ENCODE measurements at regions not wholly inside any gene's neighbourhood (a gene's known extent, or its start where the extent isn't known, plus 50 kb on each side); places are given as distances from the start of the nearest gene placed in this dataset.

- H3K4me2 ChIP-seq: no peak overlapping the region
- no peak overlapping the region for H3K4me3 ChIP-seq
- ATAC-seq: no peak
These were observed 727.6 kb upstream of the SEMA3D start for GRCh38 chr7:85914437-85914836.

GRCh38 chr7:85908051-85908450 lies 721.2 kb upstream of the SEMA3D start:
- Histone ChIP-seq H3K4me3 (no peak overlapping the region), H3K4me1 (no peaks in the 10 kb centered on the region), H3K9me3 (0 out of 3 replicates have a peak, but pooled peaks cover 3% of the 10 kb centered on the region), H3K4me2 (no peak overlapping the region), H3K27ac (no peak overlapping the region)
- WGBS (ENCODE audit: missing lambda C conversion rate): 8% methylated on average over 1 of the region's 1 CpG
- CTCF ChIA-PET: no interaction called here
- POLR2A ChIA-PET: no interaction called here
- ATAC-seq: no peak
- no peak for TF ChIP-seq TFCP2L1 (CRISPR knock-in tag; IDR thresholded peaks at IDR 0.05)
- TF ChIP-seq NPAS2 (CRISPR knock-in tag; IDR thresholded peaks at IDR 0.05; ENCODE audit: borderline replicate concordance): no peak
- TF ChIP-seq RARB (CRISPR knock-in tag; IDR thresholded peaks at IDR 0.05): no peak
- TF ChIP-seq FOSL2 (IDR thresholded peaks at IDR 0.05): no peak
- TF ChIP-seq FOSL2 (CRISPR knock-in tag; IDR thresholded peaks at IDR 0.05): no peak
- no peak for TF ChIP-seq CBX8 (IDR thresholded peaks at IDR 0.05)
- no peak for TF ChIP-seq CBX2 (IDR thresholded peaks at IDR 0.05; ENCODE audit: borderline replicate concordance, low read depth)
- no peak for TF ChIP-seq NFE2L2 (conservative IDR thresholded peaks at IDR 0.05; ENCODE audit: low read length)
- no peak for TF ChIP-seq NR3C1 (IDR thresholded peaks at IDR 0.05)
- no peak for TF ChIP-seq FOXS1 (CRISPR knock-in tag; IDR thresholded peaks at IDR 0.05)
- no peak for TF ChIP-seq USF2 (IDR thresholded peaks at IDR 0.05)
- no peak for TF ChIP-seq MYC (IDR thresholded peaks at IDR 0.05; ENCODE audit: borderline replicate concordance, low read length)
- no peak for TF ChIP-seq EHF (CRISPR knock-in tag; IDR thresholded peaks at IDR 0.05)
- TF ChIP-seq EP300 (IDR thresholded peaks at IDR 0.05): no peak
- no peak for TF ChIP-seq RCOR1 (IDR thresholded peaks at IDR 0.05; ENCODE audit: low read depth, low read length)
- no peak for FAIRE-seq
- no peak for DNase-seq (ENCODE audit: low read depth in 1 of 2, low spot score in 1 of 2)

More at GRCh38 chr7:85914437-85914836, 727.6 kb upstream of the SEMA3D start:
- Histone ChIP-seq H3K9me3 (no peaks in the 10 kb centered on the region; the same call in 2 of the 3 replicates), H3K27ac (no peak overlapping the region), H3K4me1 (no peaks in the 10 kb centered on the region)
- ChIA-PET POLR2A (no interaction called here), CTCF (no interaction called here)
- DNase-seq (ENCODE audit: low read depth in 1 of 2, low spot score in 1 of 2) (no peak), FAIRE-seq (no peak)
- whole genome bisulfite sequencing (ENCODE audit: missing lambda C conversion rate): 8% methylated on average over 2 of the region's 2 CpGs
- TF ChIP-seq KDM1A (IDR thresholded peaks at IDR 0.05; ENCODE audit: low read depth) (no peak), EP300 (IDR thresholded peaks at IDR 0.05) (no peak), POLR2A (IDR thresholded peaks at IDR 0.05; ENCODE audit: low read length) (no peak), ZC3H11A (IDR thresholded peaks at IDR 0.05) (peak; percentile 52)

- no peak for ATAC-seq
- POLR2A ChIA-PET: no interaction called here
- CTCF ChIA-PET: interaction anchor here (3.2 kb wide), 1 partner anchor 1008 kb away, joined by 8 read pairs; no protein-coding TSS in a partner anchor
- 14% methylated on average over 1 of the region's 1 CpG for WGBS (ENCODE audit: missing lambda C conversion rate)
- no peaks in the 10 kb centered on the region for H3K4me1 ChIP-seq
- H3K27ac ChIP-seq: no peak overlapping the region
- no peak for FAIRE-seq
- no peak for DNase-seq (ENCODE audit: low read depth in 1 of 2, low spot score in 1 of 2)
- TF ChIP-seq FOXS1 (CRISPR knock-in tag; IDR thresholded peaks at IDR 0.05): no peak
- TF ChIP-seq CBX2 (IDR thresholded peaks at IDR 0.05; ENCODE audit: borderline replicate concordance, low read depth): no peak
- no peak for TF ChIP-seq SREBF2 (IDR thresholded peaks at IDR 0.05)
- no peak overlapping the region for H3K4me2 ChIP-seq
- H3K4me3 ChIP-seq: no peak overlapping the region
- H3K9me3 ChIP-seq: no peaks in the 10 kb centered on the region
These were observed 711.1 kb upstream of the SEMA3D start for GRCh38 chr7:85897967-85898366.

GRCh38 chr7:85896531-85896930 lies 709.7 kb upstream of the SEMA3D start:
- no peak overlapping the region for H3K27ac ChIP-seq
- no peak for DNase-seq (ENCODE audit: low read depth in 1 of 2, low spot score in 1 of 2)
- no peak for ATAC-seq
- ChIA-PET CTCF (interaction anchor here (1.2 to 3.2 kb wide), 2 partner anchors 573 to 1009 kb away, joined by 4 to 8 read pairs; no protein-coding TSS in a partner anchor), POLR2A (no interaction called here)
- no peak overlapping the region for H3K4me2 ChIP-seq
- TF ChIP-seq FOSB (CRISPR knock-in tag; IDR thresholded peaks at IDR 0.05) (no peak), CEBPB (IDR thresholded peaks at IDR 0.05) (no peak), ZC3H11A (IDR thresholded peaks at IDR 0.05) (no peak), HOXB13 (CRISPR knock-in tag; IDR thresholded peaks at IDR 0.05; ENCODE audit: low read depth) (no peak), MAZ (IDR thresholded peaks at IDR 0.05; ENCODE audit: borderline replicate concordance, low read depth, low read length) (no peak), HDAC2 (IDR thresholded peaks at IDR 0.05) (no peak)
- H3K9me3 ChIP-seq: no peaks in the 10 kb centered on the region
- H3K4me3 ChIP-seq: no peak overlapping the region
- H3K4me1 ChIP-seq: no peaks in the 10 kb centered on the region
- FAIRE-seq: no peak

Measured in A549 (cell line).